ENCODE measurements at regions not wholly inside any gene's neighbourhood (a gene's known extent, or its start where the extent isn't known, plus 50 kb on each side); places are given as distances from the start of the nearest gene placed in this dataset.

- TF ChIP-seq CREB5 (CRISPR knock-in tag; IDR thresholded peaks at IDR 0.05; ENCODE audit: low read depth) (no peak), GLIS3 (CRISPR knock-in tag; IDR thresholded peaks at IDR 0.05) (no peak), RARB (CRISPR knock-in tag; IDR thresholded peaks at IDR 0.05) (no peak), PATZ1 (CRISPR knock-in tag; IDR thresholded peaks at IDR 0.05; ENCODE audit: borderline replicate concordance) (no peak)
These were observed 796.2 kb downstream of the NR2F2 start for GRCh38 chr15:97126553-97127233.

Data from SK-N-SH treated with all-trans-retinoic acid at 6 μM for 48 hours (cell line).